NOMO-1 treated with DMSO at 0.1 percent for 48 hours (cell line): ENCODE measurements at regions not wholly inside any gene's neighbourhood (a gene's known extent, or its start where the extent isn't known, plus 50 kb on each side); places are given as distances from the start of the nearest gene placed in this dataset.
A peak's percentile ranks its signal among the peaks of the same experiment; 100 is the strongest.

ENCODE experiments used
- DNase-seq: peaks from one replicate; lab custom pipeline; 2025; ENCODE audit not compliant: unreplicated experiment; lab: John Stamatoyannopoulos, UW

DNA sequence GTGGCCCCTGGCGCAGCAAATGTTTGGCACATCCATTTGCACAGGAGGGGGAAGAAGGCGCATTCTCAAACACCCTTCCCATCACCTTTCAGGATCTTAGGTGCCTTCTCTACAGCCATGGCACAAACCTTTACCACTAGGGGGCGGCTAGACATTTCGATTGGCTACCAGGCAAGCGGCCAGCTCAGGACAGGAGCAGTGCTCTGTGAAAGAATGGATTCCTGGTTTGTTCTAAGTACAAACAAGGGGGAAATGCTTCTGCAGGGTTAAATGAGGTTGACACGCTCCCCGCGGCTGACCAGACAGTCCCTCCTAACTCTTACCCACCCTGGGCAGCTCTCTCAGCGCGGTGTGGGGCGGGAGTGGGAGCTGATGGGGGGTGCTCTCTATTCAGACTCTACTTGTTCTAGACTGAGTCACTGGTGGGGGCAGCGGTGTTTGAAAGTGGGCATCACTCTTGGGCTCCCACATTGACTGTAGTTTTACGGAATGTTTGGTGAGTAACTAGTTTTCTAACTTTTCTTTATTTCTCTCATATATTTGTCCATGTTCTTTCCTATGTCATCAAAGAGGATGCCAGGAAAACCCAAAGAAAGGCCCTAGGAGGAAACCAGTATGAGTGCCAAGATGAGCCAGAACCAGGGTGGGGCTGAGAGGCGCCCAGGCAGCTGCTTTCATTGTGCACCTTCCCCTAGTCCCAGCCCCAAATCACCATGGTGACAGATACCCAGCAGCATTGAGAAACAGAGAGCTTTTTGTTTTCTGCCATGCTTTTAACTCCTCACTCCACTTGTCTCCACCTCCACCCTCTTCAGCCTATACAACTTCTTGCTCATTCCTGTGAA lies 61.4 kb upstream of the GPR158 start:
- DNase-seq = peak; percentile 24

DNA sequence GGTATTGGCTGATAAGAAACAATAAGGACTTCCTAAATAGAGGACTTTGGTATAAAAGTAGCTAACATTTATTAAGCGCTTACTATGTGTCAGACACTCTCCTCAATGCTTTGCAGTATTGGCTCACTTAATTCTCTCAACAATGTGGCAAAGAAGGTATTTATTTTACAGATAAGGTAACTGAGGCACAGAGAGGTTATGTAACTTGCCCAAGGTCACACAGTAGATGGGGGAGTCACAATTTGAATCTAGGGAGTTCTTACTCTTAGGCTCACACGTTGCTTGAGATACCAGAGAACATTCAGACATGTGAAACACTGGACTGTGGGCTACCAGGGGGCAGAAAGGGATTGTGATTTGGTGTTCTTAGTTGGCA lies 60.8 kb upstream of the GPR158 start:
- no peak for DNase-seq

DNA sequence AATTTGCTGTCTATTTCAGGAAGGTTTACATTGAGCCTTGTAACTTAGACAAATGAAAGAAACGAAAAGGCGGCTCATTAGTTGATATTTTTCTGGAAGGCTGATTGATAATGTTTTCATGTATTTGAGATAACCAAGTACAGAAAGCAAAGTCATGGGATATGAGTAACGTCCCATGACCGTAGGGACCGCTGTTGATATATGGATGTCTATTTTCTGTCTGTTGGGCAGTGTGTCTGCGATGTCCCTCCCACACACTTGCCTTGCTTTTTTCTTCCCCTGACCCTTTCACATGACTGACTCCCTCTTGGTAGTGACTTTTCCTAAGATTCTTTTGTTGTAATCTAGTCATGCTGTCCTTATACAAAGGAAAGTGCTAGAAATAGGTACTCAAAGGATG lies 57.0 kb upstream of the GPR158 start:
- DNase-seq = no peak

DNA sequence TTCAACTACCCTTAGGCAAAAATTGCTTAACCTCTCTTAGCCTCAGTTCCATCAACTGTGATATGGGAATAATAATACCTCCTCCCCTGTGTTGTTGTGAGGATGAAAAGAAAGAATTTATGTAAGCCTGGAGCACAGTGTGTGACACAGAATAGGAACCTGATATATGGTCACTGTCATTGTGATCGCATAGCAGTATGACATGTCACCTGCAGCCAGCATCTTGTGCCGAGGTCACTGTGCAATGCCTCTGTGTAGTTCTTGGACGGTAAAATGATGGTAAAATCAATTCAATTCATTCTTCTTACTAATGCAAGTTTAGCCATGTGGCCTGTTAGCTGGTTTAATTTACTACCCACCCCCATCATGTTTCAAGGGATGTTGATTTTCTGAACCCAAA lies 54.6 kb upstream of the GPR158 start:
- DNase-seq = no peak
